Mammary epithelial cell (primary cell): ENCODE measurements at regions not wholly inside any gene's neighbourhood (a gene's known extent, or its start where the extent isn't known, plus 50 kb on each side); places are given as distances from the start of the nearest gene placed in this dataset.
"Not testable (repeated sequence)": the region's sequence is repeated elsewhere in the genome, so short reads cannot be mapped to it uniquely, and the experiment has no call there.

Source experiments
- EZH2 ChIP-seq: IDR thresholded peaks from 2 replicates; pipeline ENCODE4 v1.6.1; 2012; ENCODE audit warnings: low read length, inconsistent platforms, borderline replicate concordance
- TF ChIP-seq, protein P1 (sequence below), 2 donors: IDR thresholded peaks in 1 of 2; conservative IDR thresholded peaks in 1 of 2; 2 replicates each; pipeline ENCODE4 v1.5.1; 2011 to 2012; ENCODE audit warnings: inconsistent platforms in 2 of 2, low read length in 2 of 2, mild to moderate bottlenecking in 2 of 2, control low read depth in 1 of 2, low read depth in 1 of 2; ENCODE audit not compliant: insufficient read depth in 1 of 2; ENCODE audit errors: extremely low read depth in 1 of 2

DNA sequence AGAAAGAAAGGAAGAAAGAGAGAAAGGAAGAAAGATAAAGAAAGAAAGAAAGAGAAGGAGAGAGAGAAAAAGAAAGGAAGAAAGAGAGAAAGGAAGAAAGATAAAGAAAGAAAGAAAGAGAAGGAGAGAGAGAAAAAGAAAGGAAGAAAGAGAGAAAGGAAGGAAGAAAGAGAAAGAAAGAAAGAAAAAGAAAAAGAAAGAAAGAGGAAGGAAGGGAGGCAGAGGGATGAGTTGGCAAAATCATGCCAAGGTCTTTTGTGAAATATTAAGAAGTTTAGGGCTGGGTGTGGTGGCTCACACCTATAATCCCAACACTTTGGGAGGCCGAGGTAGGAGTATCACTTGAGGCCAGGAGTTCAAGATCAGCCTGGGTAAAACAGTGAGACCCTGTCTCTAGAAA, 675.8 kb upstream of the NRP1 start:
- TF ChIP-seq, protein P1, sequence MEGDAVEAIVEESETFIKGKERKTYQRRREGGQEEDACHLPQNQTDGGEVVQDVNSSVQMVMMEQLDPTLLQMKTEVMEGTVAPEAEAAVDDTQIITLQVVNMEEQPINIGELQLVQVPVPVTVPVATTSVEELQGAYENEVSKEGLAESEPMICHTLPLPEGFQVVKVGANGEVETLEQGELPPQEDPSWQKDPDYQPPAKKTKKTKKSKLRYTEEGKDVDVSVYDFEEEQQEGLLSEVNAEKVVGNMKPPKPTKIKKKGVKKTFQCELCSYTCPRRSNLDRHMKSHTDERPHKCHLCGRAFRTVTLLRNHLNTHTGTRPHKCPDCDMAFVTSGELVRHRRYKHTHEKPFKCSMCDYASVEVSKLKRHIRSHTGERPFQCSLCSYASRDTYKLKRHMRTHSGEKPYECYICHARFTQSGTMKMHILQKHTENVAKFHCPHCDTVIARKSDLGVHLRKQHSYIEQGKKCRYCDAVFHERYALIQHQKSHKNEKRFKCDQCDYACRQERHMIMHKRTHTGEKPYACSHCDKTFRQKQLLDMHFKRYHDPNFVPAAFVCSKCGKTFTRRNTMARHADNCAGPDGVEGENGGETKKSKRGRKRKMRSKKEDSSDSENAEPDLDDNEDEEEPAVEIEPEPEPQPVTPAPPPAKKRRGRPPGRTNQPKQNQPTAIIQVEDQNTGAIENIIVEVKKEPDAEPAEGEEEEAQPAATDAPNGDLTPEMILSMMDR (conservative IDR thresholded peaks at IDR 0.05 in 1 of 2, IDR thresholded peaks at IDR 0.05 in 1 of 2; ENCODE audit: extremely low read depth in 1 of 2, insufficient read depth in 1 of 2, low read depth in 1 of 2, low read length in 2 of 2): not testable (repeated sequence)
- not testable (repeated sequence) for TF ChIP-seq EZH2
